NCI-H2029 treated with DMSO at 0.1 percent for 48 hours (cell line): ENCODE measurements at regions not wholly inside any gene's neighbourhood (a gene's known extent, or its start where the extent isn't known, plus 50 kb on each side); places are given as distances from the start of the nearest gene placed in this dataset.
"Not testable (repeated sequence)": the region's sequence is repeated elsewhere in the genome, so short reads cannot be mapped to it uniquely, and the experiment has no call there.

Experiments
- DNase-seq: peaks from one replicate; lab custom pipeline; 2025; lab: John Stamatoyannopoulos, UW

- not testable (repeated sequence) for DNase-seq
Observed at GRCh38 chrX:115840729-115841409, 279.9 kb downstream of the PLS3 start.

DNA sequence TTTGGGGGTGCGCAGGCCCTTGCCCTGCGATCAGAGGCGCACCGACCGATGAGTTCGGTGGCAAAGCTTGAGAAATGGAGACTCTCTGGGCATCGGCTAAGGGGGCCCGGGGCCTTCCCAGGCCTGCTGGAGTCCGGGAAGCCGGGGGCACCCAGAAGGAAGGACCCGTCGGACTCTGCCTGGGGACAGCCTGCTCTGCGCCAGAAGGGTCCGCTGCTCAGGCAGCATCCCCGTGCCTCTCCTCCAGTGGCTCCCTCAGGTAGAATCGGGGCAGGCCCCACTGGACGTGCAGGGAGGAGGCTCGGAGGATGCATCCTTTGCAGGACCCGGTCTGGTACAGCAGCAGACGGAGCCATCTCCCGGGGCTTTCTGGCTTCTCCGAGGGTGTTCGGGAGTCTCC is 290.0 kb downstream of the PLS3 start:
- DNase-seq, result not testable (repeated sequence)

- not testable (repeated sequence) for DNase-seq
Observed at GRCh38 chrX:115853260-115853659, 292.3 kb downstream of the PLS3 start.

DNA sequence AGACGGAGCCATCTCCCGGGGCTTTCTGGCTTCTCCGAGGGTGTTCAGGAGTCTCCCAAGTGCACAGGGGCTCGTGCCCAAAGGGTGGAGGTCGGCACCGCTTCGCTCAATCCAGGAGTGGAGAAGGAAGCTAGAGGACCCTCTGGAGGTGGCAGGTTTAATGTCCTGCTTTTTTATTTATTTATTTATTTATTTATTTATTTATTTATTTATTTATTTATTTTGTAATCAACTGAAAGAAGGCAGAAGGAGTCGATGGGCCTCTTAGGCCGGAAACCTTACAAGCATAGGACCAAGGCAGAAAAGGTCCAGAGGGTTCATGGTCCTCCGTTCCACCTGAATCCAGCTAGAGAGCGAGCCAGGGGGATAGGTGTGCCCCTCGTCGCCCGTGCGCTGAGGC is 289.4 kb upstream of the AGTR2 start:
- not testable (repeated sequence) for DNase-seq

GRCh38 chrX:115884121-115884520 is 286.4 kb upstream of the AGTR2 start:
- not testable (repeated sequence) for DNase-seq

GRCh38 chrX:115888041-115888440 is 282.5 kb upstream of the AGTR2 start:
- DNase-seq, result not testable (repeated sequence)

DNA sequence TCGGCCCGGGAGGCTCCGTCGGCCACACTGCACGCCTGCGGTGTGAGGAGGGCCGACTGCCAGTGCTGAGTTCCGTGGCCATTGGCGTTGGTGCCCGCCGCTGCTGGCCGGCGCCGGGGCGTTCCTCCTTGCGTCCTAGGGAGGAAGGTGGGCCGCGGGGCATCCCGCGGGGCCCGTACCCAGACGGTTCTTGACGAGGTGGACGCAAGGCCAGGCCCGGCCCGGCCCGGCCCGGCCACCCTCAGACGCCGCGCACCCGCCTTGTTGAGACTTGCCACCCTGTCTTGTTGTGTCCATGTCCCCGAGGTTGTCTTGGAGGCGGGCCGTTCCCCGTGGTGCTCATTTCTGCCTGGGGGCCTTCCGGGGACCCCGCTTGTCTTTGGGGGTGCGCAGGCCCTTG is 282.0 kb upstream of the AGTR2 start:
- not testable (repeated sequence) for DNase-seq

GRCh38 chrX:115889121-115889890 is 281.2 kb upstream of the AGTR2 start:
- no peak for DNase-seq

- no peak for DNase-seq
Observed at GRCh38 chrX:115892056-115892708, 278.4 kb upstream of the AGTR2 start.

- peak; percentile 41 for DNase-seq
Observed at GRCh38 chrX:115892787-115893671, 277.5 kb upstream of the AGTR2 start.

DNA sequence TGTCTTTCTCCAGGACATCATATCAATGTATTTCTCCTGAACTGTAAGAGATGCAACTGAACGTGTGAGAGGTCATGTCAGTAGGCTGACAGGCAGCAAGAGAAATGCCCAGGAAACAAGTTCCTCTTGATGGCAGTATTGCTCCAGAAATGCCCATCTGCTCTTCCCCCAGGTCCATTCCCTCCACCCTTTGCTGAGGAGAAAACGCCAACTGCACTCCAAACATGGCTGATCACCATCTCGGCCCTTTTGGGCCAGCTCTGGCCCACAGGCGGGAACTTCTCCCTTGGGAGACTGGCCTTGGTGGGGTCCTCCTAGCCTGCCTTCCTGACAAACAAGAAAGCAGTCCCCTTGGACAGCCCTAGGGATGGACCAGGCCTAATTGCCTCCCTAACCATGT is 276.5 kb upstream of the AGTR2 start:
- peak; percentile 27 for DNase-seq

GRCh38 chrX:115895678-115896329 is 274.7 kb upstream of the AGTR2 start:
- no peak for DNase-seq

- DNase-seq, result no peak
Observed at GRCh38 chrX:115896362-115896761, 274.2 kb upstream of the AGTR2 start.

- DNase-seq, result no peak
Observed at GRCh38 chrX:115897956-115898355, 272.6 kb upstream of the AGTR2 start.

GRCh38 chrX:115898382-115899001 is 272.1 kb upstream of the AGTR2 start:
- peak; percentile 39 for DNase-seq

GRCh38 chrX:115900425-115900824 is 270.1 kb upstream of the AGTR2 start:
- DNase-seq, result no peak

- no peak for DNase-seq
Observed at GRCh38 chrX:115901241-115901640, 269.3 kb upstream of the AGTR2 start.

DNA sequence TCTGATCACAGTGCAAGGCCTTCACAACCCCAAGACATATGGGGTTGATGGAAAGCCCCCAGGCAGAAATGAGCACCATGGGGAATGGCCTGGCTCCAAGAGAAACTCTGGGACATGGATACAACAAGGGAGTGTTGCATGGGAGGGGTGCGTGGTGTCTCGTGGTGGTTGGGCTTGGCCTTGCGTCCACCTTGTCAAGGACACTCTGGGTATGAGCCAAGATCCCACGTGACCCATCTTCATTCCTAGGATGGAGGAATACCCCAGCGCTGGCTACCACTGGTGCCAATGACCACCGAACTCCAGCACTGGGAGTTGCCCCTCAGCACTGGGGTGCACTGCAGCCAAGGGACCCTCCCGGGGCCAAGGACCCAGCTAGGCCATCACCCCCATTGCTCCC is 267.5 kb upstream of the AGTR2 start:
- DNase-seq, result no peak

DNA sequence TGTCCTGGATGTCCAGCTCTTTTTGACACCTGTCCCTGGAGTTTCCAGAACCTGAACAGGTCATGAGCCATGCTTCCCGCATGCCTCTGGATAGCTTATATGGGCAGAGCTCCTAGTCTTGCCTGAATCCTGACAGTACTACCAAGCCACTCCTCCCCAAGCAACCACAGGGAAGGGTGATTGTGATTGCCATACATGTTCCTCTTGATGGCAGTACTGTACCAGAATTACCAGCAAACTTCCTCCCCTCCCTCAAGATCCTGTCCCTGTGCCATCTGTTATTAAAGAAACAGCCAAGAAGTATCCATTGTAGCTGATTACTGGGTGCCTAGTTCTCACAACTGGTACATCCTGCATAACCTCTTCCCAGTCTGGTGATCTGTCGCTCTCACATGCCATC is 264.3 kb upstream of the AGTR2 start:
- no peak for DNase-seq

DNA sequence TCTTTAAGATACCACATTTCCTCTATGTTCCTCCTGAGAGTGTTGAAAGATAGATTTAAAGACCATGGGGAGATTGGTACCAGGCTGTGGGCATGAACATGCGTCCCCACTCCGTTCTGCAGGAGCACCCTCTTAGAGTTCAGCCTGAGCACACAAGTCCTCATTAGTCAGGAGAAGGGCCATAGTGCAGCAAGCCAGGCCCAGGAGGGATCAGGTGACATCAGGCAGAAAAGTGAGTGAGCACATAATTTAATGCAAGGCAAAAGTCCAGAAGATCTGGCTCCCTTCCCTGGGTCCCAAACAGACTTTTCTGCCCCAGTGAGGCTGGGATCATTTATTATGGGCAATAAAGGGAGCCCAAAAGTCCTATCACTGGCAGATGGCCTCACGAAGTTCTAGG is 263.7 kb upstream of the AGTR2 start:
- DNase-seq, result no peak

DNA sequence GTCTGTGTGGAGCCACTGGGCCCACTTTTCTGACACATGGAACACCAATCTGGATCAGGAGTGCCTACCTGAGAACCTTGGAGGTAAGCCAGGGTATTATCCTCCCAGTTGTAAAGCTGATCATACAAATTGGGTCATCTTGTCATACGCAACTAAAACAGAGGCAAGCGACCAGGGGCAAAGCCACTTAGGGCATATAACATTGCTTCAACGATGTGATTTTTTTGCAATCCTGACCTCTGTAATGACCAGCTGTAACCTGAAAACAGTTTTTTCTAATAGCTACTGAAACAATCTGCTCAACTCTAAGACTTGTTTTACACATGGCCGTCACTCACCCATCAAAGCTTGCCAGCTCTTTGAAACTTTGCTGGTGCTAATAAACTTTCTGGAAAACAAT is 261.5 kb upstream of the AGTR2 start:
- DNase-seq, result no peak
